ENCODE measurements at regions not wholly inside any gene's neighbourhood (a gene's known extent, or its start where the extent isn't known, plus 50 kb on each side); places are given as distances from the start of the nearest gene placed in this dataset.

DNA sequence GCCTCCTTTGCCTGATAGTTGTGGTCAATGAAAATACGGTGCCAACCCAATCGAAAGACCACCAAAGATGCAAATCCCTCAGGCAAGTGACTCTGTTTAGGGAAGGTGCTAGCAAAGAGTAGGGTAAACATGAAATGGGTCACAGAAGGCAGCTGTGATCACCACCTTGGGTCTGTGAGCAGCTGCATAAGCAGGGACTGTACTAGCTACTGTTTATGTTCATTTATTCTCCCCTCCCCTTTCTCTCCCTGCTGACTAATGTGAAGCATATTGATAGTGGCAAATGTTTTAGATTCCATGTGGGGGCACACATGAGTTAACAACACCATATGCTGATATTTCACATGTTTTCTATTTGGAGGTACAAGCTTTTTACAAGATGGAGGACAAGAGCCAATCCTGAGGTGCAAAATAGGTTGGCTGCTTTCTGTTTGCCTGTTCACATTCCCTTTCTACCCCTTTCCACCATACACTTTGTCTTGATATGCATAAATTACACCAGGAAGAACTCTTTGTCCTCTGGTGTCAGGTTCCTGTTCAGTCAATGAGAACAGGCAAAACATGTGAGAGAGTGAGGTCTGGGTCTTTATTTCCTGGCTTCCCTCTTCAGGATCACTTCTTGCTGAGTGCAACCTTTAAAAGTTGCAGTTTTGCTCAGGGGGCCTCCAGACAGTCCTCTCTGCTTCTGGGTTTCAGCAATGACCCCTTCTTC is 71.1 kb downstream of the AVPR1A start:
- DNase-seq (ENCODE audit: low read depth, low spot score) = no peak
- intact Hi-C loops (cut with micrococcal nuclease) (no loop called here), dilution Hi-C loops (cut with MboI; ENCODE audit: extremely low pct_ligation_motif_present, low sequenced_read_pairs) (no loop called here)
- Histone ChIP-seq H3K9me3 (replicated peaks; ENCODE audit: control insufficient read depth, insufficient read depth, low read length) (no peaks in the 10 kb centered on the region), H3K4me2 (ENCODE audit: insufficient read depth, low read length) (no peak overlapping the region), H4K20me1 (replicated peaks; ENCODE audit: control insufficient read depth, extremely low read depth, insufficient read depth, low read length) (no peaks in the 10 kb centered on the region), H3K9me1 (replicated peaks; ENCODE audit: control insufficient read depth, extremely low read depth, insufficient read depth, low read length) (no peaks in the 10 kb centered on the region), H3K36me3 (ENCODE audit: control insufficient read depth in 2 of 2, extremely low read depth in 1 of 2, insufficient read depth in 2 of 2, low read length in 2 of 2) (no peaks in the 10 kb centered on the region), H3K27me3 (ENCODE audit: control insufficient read depth in 2 of 2, insufficient read depth in 2 of 2, low read length in 2 of 2) (peaks cover 3 to 6% of the 10 kb centered on the region in 2 experiments), H3K27ac (ENCODE audit: insufficient read depth, low read depth, low read length) (no peak overlapping the region), H3K9ac (replicated peaks; ENCODE audit: extremely low read depth, insufficient read depth, low read length) (no peak overlapping the region), H3K4me1 (ENCODE audit: control insufficient read depth, extremely low read depth, insufficient read depth, low read length) (no peaks in the 10 kb centered on the region), H3K79me2 (ENCODE audit: control insufficient read depth, insufficient read depth, low read length) (no peaks in the 10 kb centered on the region), H2AFZ (ENCODE audit: low read depth, low read length) (no peak overlapping the region), H3K4me3 (replicated peaks in 1 of 3; ENCODE audit: insufficient read depth in 1 of 3, low read depth in 1 of 3, low read length in 3 of 3) (no peak overlapping the region)
- no peak for FAIRE-seq
- ChIA-PET CTCF (interaction anchor here (2.9 kb wide), 1 partner anchor 10 kb away, joined by 11 read pairs; no protein-coding TSS in a partner anchor), POLR2A (no interaction called here)
- BruUV-seq (replicated peaks) = no TSS peak
- no peak for TF ChIP-seq GATA2 (IDR thresholded peaks at IDR 0.05; ENCODE audit: insufficient read depth, insufficient read length, low read depth, low read length)
- TF ChIP-seq FOS (IDR thresholded peaks at IDR 0.05; ENCODE audit: borderline replicate concordance, insufficient read depth, low read length) = no peak
- TF ChIP-seq POLR2AphosphoS5 (IDR thresholded peaks at IDR 0.05; ENCODE audit: insufficient read depth, low read depth, low read length) = no peak
- no peak for TF ChIP-seq POLR2A (IDR thresholded peaks at IDR 0.05; ENCODE audit: low read depth, low read length)
- TF ChIP-seq MYC (IDR thresholded peaks at IDR 0.05; ENCODE audit: low read depth, low read length) = no peak
- TF ChIP-seq CTCF (IDR thresholded peaks at IDR 0.05; ENCODE audit: extremely low read depth in 1 of 2, insufficient read depth in 1 of 2, low read depth in 1 of 2, low read length in 2 of 2) = no peak
- TF ChIP-seq EZH2 (IDR thresholded peaks at IDR 0.05; ENCODE audit: borderline replicate concordance, low read depth, low read length, severe bottlenecking) = no peak
- TF ChIP-seq MAX (IDR thresholded peaks at IDR 0.05; ENCODE audit: insufficient read depth, insufficient read length) = no peak
- TF ChIP-seq JUN (IDR thresholded peaks at IDR 0.05; ENCODE audit: borderline replicate concordance, insufficient read depth, insufficient read length, low read depth) = no peak

Measured in endothelial cell of umbilical vein (primary cell).